GM12878 (cell line): ENCODE measurements at regions not wholly inside any gene's neighbourhood (a gene's known extent, or its start where the extent isn't known, plus 50 kb on each side); places are given as distances from the start of the nearest gene placed in this dataset.

Experiments used
- CBFB ChIP-seq: IDR thresholded peaks from 2 replicates; pipeline ENCODE4 v1.6.1; 2016; ENCODE audit warnings: antibody characterized with exemption, low read depth
- CHD1 ChIP-seq: IDR thresholded peaks from 2 replicates; pipeline ENCODE4 v1.6.1; 2012; ENCODE audit warnings: low read depth, low read length, improper control_type of control experiment
- CTCF ChIP-seq, 3 experiments: IDR thresholded peaks in 2 of 3; conservative IDR thresholded peaks in 1 of 3; 2 replicates each; pipeline ENCODE4 v1.5.1; 2011; ENCODE audit warnings: low read depth in 3 of 3, low read length in 3 of 3, mild to moderate bottlenecking in 3 of 3, control low read depth in 2 of 3, moderate library complexity in 2 of 3, inconsistent platforms in 1 of 3, mixed read lengths in 1 of 3; ENCODE audit not compliant: control insufficient read depth in 2 of 3, insufficient read depth in 1 of 3; ENCODE audit errors: extremely low read depth in 1 of 3
- EGR1 ChIP-seq, 2 experiments: IDR thresholded peaks; 1 replicate in 1 of 2; 2 replicates in 1 of 2; pipeline ENCODE4 v1.6.1; 2011 to 2012; ENCODE audit warnings: low read depth in 2 of 2, low read length in 2 of 2, borderline replicate concordance in 1 of 2, mild to moderate bottlenecking in 1 of 2, moderate library complexity in 1 of 2
- HDGF ChIP-seq: fragments of 450-650 bp; IDR thresholded peaks from 2 replicates; pipeline ENCODE4 v1.6.1; 2016; ENCODE audit warnings: antibody characterized with exemption
- POLR2A ChIP-seq: IDR thresholded peaks from 2 replicates; pipeline ENCODE4 v1.6.1; 2011; ENCODE audit warnings: low read depth, mild to moderate bottlenecking, low read length
- RAD21 ChIP-seq: IDR thresholded peaks from 2 replicates; pipeline ENCODE4 v1.6.1; 2011; ENCODE audit warnings: mild to moderate bottlenecking, low read depth, low read length, moderate library complexity; ENCODE audit not compliant: insufficient read depth
- RB1 ChIP-seq: fragments of 450-650 bp; formaldehyde crosslinking; IDR thresholded peaks from 2 replicates; pipeline ENCODE4 v1.6.1; 2017; ENCODE audit warnings: mild to moderate bottlenecking, borderline replicate concordance

- TF ChIP-seq POLR2A: no peak
- no peak for TF ChIP-seq CTCF (IDR thresholded peaks at IDR 0.05 in 2 of 3, conservative IDR thresholded peaks at IDR 0.05 in 1 of 3; ENCODE audit: control insufficient read depth in 2 of 3, extremely low read depth in 1 of 3, insufficient read depth in 1 of 3, low read depth in 3 of 3, low read length in 3 of 3)
- TF ChIP-seq RAD21: no peak
- TF ChIP-seq CHD1: no peak
- TF ChIP-seq RB1: no peak
- TF ChIP-seq HDGF: no peak
- TF ChIP-seq CBFB: no peak
- TF ChIP-seq EGR1 (IDR thresholded peaks at IDR 0.05; ENCODE audit: borderline replicate concordance in 1 of 2, low read depth in 2 of 2, low read length in 2 of 2): no peak
Measured at GRCh38 chr3:106620646-106621045, 751.8 kb upstream of the CBLB start.
